AML-193 (cell line): ENCODE measurements at regions not wholly inside any gene's neighbourhood (a gene's known extent, or its start where the extent isn't known, plus 50 kb on each side); places are given as distances from the start of the nearest gene placed in this dataset.
"Not testable (repeated sequence)": the region's sequence is repeated elsewhere in the genome, so short reads cannot be mapped to it uniquely, and the experiment has no call there.

Experiments
- DNase-seq, 2 experiments: peaks; one replicate each; lab custom pipeline; 2025; lab: John Stamatoyannopoulos, UW

DNA sequence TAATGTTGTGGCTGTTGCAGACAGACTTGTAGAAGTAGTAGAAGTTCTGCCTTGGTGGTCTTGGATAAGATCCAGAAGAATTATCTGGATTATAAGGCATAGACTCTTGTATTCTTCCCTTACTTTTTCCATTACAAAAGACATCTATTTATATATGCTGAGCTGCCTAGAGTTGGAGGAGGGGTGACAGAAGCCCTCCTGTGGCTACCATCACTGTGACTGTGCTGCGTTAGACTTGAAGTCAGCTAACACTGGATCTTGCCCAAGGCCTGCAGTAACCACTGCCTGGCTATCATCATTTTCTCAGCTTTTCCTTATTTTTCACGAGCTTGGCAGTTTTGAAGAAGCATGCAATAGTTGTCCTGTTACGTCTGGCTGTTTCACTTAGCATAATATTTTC, 684.8 kb upstream of the BCHE start:
- no peak for DNase-seq

DNA sequence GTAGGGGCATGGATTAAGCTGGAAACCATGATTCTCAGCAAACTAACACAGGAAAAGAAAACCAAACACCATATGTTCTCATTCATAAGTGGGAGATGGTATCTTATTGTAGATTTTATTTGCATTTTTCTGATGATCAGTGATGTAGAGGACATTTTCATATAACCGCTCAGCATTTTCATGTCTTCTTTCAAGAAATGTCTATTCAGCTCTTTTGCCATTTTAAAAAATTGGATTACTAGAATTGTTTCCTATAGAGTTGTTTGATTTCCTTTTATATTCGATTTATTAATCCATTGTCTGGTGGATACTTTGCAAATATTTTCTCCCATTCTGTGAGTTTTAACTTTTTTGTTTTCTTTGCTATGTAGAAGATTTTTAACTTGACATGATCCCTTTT, 682.2 kb upstream of the BCHE start:
- DNase-seq: no peak

GRCh38 chr3:166518040-166518439, 680.8 kb upstream of the BCHE start:
- DNase-seq: no peak

- DNase-seq: no peak
Measured at GRCh38 chr3:166510382-166510781, 673.2 kb upstream of the BCHE start.

GRCh38 chr3:166500420-166500819, 663.2 kb upstream of the BCHE start:
- DNase-seq: not testable (repeated sequence)

DNA sequence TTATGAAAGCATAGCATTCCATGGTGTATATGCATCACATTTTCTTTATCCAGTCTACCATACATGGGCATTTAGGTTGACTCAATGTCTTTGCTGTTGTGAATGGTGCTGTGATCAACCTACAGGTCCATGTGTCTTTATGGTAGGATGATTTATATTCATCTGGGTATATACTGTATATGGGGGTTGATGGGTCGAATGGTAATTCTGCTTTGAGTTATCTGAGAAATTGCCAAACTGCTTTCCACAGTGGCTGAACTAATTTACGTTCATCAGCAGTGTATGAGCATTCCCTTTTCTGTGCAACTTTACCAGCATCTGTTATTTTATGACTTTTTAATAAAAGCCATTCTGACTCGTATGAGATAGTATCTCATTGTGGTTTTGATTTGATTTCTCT, 662.4 kb upstream of the BCHE start:
- no peak for DNase-seq

GRCh38 chr3:166498446-166498845, 661.2 kb upstream of the BCHE start:
- DNase-seq: no peak

DNA sequence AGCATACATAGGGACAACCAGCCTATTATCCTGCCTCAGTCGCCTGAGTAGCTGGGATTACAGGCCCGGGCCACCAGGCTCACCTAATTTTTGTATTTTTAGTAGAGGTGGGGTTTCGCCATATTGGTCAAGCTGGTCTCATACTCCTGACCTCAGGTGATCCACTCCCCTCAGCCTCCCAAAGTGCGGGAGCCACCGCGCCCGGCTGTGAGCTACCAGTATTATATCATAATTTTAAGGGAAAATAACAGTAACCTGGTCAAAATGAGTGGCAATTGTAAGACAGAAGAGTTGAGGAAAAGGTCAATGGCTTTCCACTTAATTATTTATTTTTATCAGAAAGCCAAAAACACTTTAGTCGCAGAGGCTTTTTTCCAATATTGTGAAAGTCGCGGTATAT, 652.6 kb upstream of the BCHE start:
- DNase-seq: no peak

DNA sequence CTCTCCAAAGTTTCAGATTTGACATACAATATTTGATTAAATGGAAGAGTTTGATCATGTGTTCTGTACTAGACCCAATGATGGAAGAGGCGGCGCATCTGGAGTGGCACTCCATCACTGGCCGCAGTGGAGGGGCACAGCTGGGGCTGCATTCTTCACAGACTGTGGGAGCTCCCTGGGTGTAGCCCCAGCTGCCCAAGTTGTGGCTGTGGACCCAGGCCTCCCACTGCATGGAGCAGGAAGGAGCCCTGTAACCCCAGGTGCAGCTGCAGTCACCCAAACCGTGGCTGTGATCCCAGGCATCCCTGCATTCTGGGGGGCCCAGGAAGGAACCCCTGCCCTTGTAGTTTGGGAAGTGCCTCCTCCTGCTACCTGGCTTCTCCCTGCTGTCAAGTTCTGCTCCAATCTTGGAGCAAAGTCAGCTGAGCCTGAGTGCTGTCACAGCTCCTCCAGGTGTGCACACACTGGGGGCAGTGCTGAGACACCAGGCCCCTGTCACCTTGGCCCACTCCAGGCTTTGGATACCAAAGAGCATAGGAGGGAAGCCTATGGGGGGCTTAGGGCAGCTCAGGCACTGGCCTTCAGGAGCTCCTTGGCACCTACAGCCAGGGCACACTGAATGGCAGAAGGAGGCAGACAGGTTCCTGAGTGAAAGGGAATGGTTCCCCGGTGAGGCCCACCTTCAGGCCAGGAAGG, 651.9 kb upstream of the BCHE start:
- no peak for DNase-seq

- DNase-seq: no peak
Measured at GRCh38 chr3:166484470-166484869, 647.2 kb upstream of the BCHE start.

- no peak for DNase-seq
Measured at GRCh38 chr3:166481340-166481739, 644.1 kb upstream of the BCHE start.

DNA sequence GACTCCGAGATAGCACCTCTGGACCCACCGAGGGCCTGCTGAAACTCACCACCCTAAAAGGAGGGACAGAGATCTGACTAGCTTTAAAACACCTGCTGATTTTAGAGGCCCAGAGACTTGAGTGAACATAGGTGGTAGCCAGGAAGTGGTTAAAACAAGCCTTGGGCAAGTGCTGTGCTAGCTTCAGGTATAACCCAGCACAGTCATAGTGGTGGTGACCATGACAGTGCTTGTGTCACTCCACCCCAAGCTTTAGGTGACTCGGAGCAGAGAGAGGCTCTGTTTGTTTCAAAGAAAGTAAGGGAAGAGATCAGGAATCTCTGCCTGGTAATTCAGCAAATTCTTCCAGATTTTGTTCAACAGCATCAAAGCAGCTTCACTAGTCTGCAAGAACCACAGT, 641.1 kb upstream of the BCHE start:
- no peak for DNase-seq

GRCh38 chr3:166473501-166473900, 636.3 kb upstream of the BCHE start:
- DNase-seq: no peak

DNA sequence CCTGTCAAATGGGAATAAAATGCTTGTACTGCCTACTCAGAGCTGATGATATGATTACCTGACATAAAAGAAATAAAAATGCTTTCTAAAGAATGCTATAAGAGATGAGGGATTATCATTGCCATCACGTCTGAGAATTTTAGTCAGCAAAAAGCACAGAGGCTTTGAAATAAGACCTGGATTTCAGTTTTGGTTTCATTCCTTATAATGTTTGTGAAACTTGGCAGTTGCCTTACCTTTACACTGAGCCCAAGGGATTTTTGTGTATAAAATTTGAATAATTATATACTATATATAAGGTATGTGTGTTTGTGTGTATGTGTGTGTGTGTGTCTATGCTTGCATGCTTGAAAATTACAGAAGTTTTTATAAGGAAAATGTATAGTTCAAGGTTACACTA, 634.8 kb upstream of the BCHE start:
- no peak for DNase-seq

DNA sequence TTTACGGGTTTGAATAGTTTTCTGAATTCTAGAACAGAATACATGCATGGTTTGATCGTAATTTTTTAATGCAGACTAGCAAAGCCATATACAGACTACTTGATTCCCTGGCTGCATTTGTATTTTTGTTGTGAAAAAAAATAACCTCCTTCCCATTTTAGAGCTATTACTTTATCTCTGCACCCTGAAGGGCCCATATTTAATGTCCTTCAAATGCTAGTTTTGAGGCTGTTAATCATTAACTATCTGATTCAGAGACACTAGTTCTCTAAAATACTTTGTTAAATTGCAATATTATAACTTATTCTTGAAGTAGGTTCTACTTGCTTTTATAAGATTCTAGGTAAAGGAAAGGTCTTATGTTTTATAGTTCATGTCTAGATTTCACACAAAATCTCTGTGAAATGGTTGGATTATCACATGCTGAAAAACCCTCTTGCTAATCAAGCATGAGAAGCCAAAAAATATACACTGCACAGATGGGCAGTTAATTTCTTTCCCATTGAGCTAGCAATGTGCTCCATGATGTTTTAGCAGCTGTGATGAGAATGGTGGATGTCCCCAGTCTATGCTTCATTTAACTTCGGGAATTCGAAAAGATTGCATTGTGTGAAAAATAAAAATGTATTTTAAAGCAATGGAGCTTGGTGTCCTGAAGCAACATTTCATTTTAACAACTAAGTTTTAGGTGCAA, 634.0 kb upstream of the BCHE start:
- DNase-seq: no peak

DNA sequence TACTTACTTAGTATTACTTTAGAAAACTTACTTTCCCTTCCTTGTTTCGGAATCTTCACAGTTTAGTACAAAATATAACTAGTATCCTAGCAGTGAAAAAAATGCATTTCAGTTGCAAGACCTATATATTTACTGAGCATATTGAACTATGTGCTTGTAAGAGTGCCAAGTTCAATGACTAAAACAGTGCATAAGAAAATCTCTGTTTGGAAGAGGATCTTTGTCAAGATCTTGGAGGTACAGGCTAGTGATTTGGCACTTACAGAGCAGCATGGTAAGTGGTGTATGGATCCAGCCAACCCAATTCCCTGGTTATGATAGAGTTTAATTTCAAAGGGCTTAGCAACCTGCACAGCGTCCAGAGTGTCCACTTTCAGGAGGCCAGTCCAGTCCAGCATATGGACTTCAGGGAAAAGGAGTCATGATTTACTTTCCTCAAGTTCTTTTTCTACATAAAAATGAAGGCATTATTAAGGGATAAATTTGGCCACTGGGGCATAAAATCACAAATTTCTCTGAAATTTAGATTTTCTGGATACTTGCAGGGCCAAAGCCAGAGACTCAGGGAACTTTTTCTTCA, 625.8 kb upstream of the BCHE start:
- no peak for DNase-seq

- DNase-seq: no peak
Measured at GRCh38 chr3:166461626-166462025, 624.4 kb upstream of the BCHE start.

DNA sequence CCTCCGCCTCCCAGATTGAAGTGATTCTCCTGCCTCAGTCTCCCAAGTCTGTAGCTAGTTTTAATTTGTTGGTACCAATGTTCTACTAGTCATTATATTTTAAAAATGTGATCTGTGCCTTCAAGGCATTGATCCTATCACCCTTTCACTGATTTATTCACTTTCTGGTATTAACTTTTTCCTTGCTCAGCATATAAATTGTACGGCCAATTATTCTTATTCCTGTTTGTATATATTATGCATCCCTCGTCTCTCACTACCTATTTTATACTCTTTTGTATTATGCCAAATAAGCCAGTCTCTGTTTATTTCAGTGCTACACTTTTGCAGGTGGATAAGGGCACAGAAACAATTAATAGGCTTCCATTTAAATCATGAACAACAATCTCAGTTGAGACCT, 620.2 kb upstream of the BCHE start:
- DNase-seq: no peak

GRCh38 chr3:166456286-166456685, 619.1 kb upstream of the BCHE start:
- no peak for DNase-seq

DNA sequence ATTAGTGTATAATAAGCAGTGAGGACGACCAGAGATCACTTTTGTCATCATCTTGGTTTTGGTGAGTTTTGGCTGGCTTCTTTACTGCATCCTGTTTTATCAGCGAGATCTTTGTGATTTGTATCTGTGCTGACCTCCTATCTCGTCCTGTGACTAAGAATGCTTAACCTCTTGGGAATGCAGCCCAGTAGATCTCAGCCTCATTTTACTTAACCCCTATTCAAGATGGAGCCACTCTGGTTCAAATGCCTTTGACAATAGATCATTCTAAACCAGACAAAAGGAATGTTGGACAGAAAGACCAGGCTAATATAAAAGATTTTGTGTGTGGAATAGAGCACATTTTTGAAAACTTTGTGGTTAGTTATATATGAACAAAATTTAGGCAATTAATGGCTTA, 618.5 kb upstream of the BCHE start:
- no peak for DNase-seq

GRCh38 chr3:166453478-166453877, 616.3 kb upstream of the BCHE start:
- DNase-seq: no peak

- no peak for DNase-seq
Measured at GRCh38 chr3:166451997-166452396, 614.8 kb upstream of the BCHE start.

DNA sequence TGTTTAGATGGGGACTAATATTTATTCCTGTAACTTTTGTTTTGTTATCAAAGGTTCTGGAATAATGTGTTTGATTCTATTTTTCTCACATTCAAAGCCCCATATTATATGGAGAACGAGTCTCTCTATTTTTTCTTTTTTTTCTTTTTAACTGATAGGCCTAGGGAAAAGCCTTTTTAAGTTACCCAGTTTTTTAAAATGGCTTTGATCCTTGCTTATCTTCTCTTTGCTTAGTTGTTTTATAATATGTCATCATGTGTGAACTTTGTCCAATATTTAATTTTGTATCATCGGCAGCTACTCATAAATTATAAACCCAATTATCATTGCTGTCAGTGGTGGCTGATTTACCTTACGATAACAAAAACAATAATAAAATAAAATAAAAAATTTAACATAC, 610.3 kb upstream of the BCHE start:
- no peak for DNase-seq

- DNase-seq: no peak
Measured at GRCh38 chr3:166446986-166447385, 609.8 kb upstream of the BCHE start.
